Left cardiac atrium (tissue), 4 donors: ENCODE measurements at regions not wholly inside any gene's neighbourhood (a gene's known extent, or its start where the extent isn't known, plus 50 kb on each side); places are given as distances from the start of the nearest gene placed in this dataset.
"Not testable (repeated sequence)": the region's sequence is repeated elsewhere in the genome, so short reads cannot be mapped to it uniquely, and the experiment has no call there.

ENCODE experiments used
- ATAC-seq, 2 donors: fragments of 200-7000 bp; cut with Tn5 transposase; one replicate each; pipeline ENCODE4 v1.9.1; 2020; ENCODE audit warnings: mild to moderate bottlenecking in 2 of 2, moderate library complexity in 2 of 2
- DNase-seq: peaks from one replicate; pipeline ENCODE4 v3.0.0-alpha.2; 2020
- intact Hi-C, 2 donors: fragments of 100-400 bp; cut with DNase I; formaldehyde crosslinking; loops; one replicate each; pipeline versions ENCODE4 v1.14.1 to v1.15.1; 2022 to 2023
- donor health status: DM: no; HTN: yes; CAD: no.
- donor health status: DM: no; HTN: yes; CAD: no; lungs with severe emphysema.
- donor health status: DM: yes; HTN: yes; CAD: no.
- donor health status: Dilated cardiomyopathy.

GRCh38 chr2:113838744-113839444 lies 51.0 kb upstream of the ACTR3 start:
- ATAC-seq (no peak), DNase-seq (no peak)
- intact Hi-C loops = no loop called here

GRCh38 chr2:113838277-113838676 lies 51.6 kb upstream of the ACTR3 start:
- intact Hi-C loops = no loop called here
- ATAC-seq = no peak

GRCh38 chr2:113834051-113834730 lies 55.7 kb upstream of the ACTR3 start:
- ATAC-seq (no peak), DNase-seq (no peak)
- intact Hi-C loops = no loop called here

More at GRCh38 chr2:113838277-113838676, 51.6 kb upstream of the ACTR3 start:
- no peak for DNase-seq

GRCh38 chr2:113832795-113833290 lies 57.0 kb upstream of the ACTR3 start:
- DNase-seq = no peak
- ATAC-seq = no peak
- intact Hi-C loops = no loop called here

- intact Hi-C loops = no loop called here
- ATAC-seq = no peak
- DNase-seq = no peak
Observed at GRCh38 chr2:113831161-113831560, 58.7 kb upstream of the ACTR3 start.

- intact Hi-C loops = no loop called here
- ATAC-seq = no peak
- DNase-seq = no peak
Observed at GRCh38 chr2:113829761-113830160, 60.1 kb upstream of the ACTR3 start.

- no peak for DNase-seq
- ATAC-seq = peak in 1 of 2 donors; percentile 74
- intact Hi-C loops = no loop called here
Observed at GRCh38 chr2:113829270-113829669, 60.6 kb upstream of the ACTR3 start.

GRCh38 chr2:113828049-113828742 lies 61.7 kb upstream of the ACTR3 start:
- no peak for DNase-seq
- ATAC-seq = no peak
- intact Hi-C loops = no loop called here

- DNase-seq (no peak), ATAC-seq (no peak)
- intact Hi-C loops = no loop called here
Observed at GRCh38 chr2:113827426-113827825, 62.5 kb upstream of the ACTR3 start.

- ATAC-seq (peak; percentile 38 to 79), DNase-seq (no peak)
- intact Hi-C loops = no loop called here
Observed at GRCh38 chr2:113826346-113827285, 63.3 kb upstream of the ACTR3 start.

GRCh38 chr2:113823716-113824595 lies 65.9 kb upstream of the ACTR3 start:
- intact Hi-C loops = no loop called here
- DNase-seq = no peak
- ATAC-seq = no peak

- intact Hi-C loops = no loop called here
- ATAC-seq = no peak
Observed at GRCh38 chr2:113822087-113822815, 65.8 kb upstream of the SLC35F5 start.

GRCh38 chr2:113818382-113818951 lies 62.0 kb upstream of the SLC35F5 start:
- DNase-seq = peak; percentile 46
- intact Hi-C loops = no loop called here
- peak; percentile 87 to 98 for ATAC-seq

More at GRCh38 chr2:113822087-113822815, 65.8 kb upstream of the SLC35F5 start:
- no peak for DNase-seq

- intact Hi-C loops = not testable (repeated sequence)
Observed at GRCh38 chr2:113813396-113813795, 57.0 kb upstream of the SLC35F5 start.

GRCh38 chr2:113812204-113812603 lies 55.8 kb upstream of the SLC35F5 start:
- intact Hi-C loops = no loop called here
- ATAC-seq (peak in 1 of 2 donors; percentile 21), DNase-seq (no peak)

More at GRCh38 chr2:113813396-113813795, 57.0 kb upstream of the SLC35F5 start:
- not testable (repeated sequence) for DNase-seq, ATAC-seq

GRCh38 chr2:113809076-113809736 lies 52.8 kb upstream of the SLC35F5 start:
- DNase-seq = no peak
- no peak for ATAC-seq
- intact Hi-C loops = no loop called here
